Islet of Langerhans (tissue), 1 donor: ENCODE measurements at regions not wholly inside any gene's neighbourhood (a gene's known extent, or its start where the extent isn't known, plus 50 kb on each side); places are given as distances from the start of the nearest gene placed in this dataset.

Experiments used
- FAIRE-seq: peaks from one replicate; lab custom pipeline; 2011; peaks lifted over from hg19 to GRCh38; lab: Jason Lieb, UNC

DNA sequence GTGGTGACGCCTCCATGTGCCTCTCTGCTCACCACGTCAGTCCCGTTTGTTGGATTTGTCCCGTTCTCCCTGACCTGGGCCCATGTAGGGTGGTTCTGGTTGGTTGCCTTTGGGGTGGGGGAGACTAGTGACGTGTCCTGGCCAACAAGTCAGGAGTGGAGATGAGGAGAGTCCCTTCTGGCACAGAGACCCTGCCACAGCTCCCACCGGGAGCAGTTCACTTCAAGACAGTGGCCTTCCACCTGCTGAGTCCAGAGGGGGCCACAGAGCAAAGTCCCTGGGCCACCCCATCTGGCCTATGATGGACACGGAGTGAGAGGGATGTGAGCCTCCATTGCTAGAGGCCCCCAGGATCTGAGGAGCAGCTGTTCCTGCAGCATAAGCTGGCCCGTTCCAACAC is 405.6 kb downstream of the TCERG1L start:
- FAIRE-seq = no peak

DNA sequence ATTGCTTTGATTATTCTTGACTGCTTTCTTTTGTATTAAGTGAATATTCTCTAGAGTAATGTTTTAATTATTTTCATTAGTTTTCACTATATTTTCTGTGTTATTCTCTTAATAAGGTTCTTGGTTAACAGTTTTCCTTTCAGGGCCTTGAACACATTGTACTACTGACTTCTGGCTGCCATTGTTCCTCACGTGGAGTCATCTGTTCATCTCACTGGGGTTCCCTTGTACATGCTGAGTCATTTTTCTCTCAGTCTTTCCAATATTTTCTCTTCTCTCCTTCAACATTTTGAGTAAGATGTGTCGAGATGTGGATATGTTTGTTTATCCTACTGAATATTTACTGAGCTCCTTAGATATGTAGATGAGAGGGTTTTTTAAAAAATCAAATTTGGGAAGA is 400.7 kb downstream of the TCERG1L start:
- FAIRE-seq = no peak

DNA sequence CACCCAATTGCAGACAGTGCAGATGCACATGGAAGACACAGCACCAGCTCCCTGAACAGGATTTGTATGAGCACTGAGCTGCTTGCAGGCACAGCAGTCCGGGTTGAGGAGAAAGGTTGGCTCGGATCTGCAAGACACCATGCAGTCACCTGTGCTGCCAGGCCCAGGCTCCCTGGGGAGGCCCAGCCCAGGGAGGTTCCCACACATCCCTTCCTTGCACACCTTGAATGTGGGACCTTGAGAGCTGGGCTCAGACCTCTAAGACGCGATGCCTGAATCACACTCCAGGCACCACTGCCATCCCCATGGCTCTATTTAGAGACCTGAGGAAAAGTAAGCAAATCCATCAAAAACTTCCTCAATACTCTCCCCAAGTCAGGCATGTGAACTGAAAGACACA is 397.7 kb downstream of the TCERG1L start:
- no peak for FAIRE-seq

DNA sequence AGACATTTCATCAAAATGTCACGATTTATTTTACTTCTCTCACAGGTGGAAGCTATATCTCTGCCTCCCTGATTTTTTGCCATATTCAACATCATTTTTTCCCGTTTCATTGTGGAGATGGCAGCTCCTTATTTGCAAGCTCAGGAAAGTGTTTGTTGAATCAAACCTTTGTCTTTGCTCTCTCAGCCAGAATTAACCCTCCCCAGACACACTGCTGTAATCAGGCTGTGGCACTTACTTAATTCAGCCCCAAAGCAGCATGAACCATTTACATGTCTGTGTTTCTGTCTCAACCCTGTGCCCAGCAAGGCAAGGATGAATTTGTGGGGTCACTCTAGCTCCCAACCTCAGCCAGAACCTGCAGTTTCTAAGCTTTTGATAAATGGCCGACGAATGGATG is 397.2 kb downstream of the TCERG1L start:
- no peak for FAIRE-seq

DNA sequence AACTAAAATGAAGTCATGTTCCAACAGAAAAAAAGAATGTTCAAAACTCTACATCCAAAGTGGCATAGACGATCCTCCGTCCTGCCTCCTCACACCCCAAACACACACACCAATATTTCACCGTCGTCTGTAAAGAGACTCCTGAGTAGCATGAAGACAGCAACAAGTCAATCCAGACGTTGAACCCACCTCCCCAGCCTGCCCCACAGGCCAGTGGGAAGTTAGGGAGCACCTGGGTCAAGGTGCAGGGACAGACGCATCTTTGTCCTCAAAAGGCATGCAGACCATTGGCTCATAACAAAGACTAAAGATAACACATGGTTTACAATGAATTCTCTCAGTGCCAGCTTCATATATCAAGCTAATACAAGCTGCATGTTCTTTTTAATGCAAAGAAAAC is 396.5 kb downstream of the TCERG1L start:
- no peak for FAIRE-seq

DNA sequence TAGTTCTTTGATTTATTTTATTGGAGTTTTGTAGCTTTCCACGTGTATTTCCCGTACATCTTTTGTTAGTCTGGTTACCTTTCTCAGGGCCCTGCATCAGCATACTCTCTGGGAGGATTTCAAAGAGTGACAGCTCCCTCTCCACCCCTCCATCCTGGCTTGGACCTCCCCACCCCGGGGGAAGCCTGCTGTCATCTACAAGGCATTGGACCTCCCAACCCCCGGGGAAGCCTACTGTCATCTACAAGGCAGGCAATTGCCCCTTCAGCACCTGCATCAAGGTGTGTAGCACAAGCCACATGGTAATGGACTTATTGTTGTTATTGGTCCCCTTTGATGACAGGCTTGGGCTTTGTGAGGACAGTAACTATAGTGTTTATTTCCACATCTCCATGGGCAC is 390.1 kb downstream of the TCERG1L start:
- no peak for FAIRE-seq

DNA sequence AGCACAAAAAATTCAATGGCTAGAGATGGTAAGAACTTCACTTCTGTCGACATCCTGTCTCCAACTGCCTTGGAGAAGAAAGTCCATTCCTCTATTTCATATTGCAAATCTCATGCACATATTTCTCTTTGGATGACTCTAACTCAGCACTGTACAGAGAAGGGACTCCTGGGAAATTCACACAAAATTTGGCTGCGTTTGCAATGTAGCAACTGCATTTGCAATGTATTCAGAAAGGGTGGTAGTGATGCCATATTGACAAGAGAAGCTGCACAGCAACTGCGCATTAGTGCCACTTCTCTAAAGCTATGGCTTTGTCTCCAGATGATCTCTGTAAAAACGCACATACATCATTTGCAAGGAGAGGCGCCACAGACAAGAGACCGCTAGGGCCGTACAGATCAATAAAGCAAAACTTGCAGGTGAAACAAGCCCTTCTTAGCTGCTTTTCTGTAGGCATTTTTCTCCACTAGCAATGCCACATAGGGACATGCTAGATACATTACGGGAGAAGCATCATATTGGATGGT is 389.5 kb downstream of the TCERG1L start:
- FAIRE-seq = no peak

DNA sequence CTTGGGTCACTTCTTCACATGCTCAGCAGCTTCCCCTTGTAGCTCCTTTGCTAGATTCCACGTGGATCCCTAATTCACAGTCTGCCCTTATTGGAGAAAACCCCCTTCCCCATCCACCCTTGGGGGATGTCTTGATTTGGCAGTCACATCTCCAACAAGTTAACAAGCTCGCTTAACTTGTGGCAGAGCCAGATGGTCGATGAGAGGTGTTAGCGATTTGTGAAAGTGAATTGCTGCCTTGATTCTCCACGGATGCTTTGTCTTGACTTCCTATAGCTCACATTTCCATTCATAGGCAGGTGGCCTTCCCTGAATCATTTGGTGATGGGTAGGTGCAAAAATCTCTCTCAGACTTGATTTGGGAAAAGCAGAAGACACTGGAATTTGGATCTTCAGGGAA is 387.9 kb downstream of the TCERG1L start:
- no peak for FAIRE-seq

DNA sequence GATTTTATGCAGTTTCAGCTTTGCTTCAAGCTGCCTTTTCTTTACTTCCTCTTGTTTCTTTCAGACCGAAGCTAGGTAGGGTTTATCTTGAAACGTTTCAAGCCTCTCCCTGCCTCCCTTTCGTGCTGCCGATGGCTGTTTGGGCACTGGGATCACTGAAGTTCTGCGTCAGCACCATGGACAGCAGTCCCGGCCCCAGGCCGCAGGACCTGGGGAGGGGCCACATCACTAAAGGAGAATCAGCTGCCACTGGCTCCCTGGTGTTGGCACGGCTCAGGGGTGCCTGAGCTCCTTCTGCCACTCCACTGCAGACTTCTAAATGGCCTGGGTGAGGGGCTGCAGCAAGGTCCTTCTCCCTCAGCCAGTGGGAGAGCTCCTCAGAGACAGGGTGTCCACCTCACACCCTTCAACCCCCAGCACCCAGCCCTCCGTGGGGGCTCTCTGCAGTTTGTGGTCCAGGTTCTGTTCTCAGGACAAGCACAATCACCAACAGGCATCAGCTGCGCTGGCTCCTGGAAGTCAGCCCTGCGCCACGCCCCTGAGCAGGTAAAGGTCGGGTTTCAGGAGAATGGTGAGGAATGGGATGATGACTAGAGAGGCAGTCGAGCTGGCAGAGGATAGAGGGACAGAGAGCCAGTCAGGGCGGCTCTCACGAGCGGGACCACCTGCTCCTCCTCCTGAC is 387.2 kb downstream of the TCERG1L start:
- FAIRE-seq = no peak

DNA sequence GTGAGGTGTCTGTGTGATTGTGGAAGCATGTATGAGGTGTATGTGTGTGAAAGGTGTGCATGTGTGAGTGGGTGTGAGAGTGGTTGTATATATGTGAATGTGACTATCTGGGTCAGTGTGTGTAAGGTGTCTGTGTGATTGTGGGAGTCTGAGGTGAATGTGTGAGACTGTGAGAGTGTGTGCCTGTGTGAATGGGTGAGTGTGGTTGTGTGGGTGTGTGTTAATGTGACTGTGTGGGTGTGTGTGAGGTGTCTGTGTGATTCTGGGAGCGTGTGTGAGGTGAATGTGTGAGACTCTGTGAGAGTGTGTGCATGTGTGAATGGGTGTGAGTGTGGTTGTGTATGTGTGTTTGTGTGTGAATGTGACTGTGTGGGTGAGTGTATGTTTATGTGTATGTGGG is 385.1 kb downstream of the TCERG1L start:
- no peak for FAIRE-seq

DNA sequence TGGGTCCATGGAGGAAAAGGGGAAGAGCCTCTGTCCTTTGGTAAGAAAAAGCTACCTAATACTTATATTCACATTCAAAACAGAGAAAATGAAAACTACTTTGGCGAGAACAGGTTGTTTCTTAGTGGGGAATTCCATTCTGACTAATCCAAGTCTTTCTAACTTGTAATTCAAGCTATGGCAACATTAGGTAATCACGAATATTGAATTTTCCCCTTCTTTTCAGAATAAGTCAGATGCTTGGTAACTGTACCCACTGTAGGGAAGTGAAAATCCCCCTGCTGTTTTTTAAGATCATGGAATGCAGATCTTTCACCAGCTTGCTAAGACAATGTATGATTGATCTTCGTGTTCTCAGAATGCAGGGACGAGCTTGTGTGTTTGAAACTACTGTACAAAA is 384.4 kb downstream of the TCERG1L start:
- no peak for FAIRE-seq

DNA sequence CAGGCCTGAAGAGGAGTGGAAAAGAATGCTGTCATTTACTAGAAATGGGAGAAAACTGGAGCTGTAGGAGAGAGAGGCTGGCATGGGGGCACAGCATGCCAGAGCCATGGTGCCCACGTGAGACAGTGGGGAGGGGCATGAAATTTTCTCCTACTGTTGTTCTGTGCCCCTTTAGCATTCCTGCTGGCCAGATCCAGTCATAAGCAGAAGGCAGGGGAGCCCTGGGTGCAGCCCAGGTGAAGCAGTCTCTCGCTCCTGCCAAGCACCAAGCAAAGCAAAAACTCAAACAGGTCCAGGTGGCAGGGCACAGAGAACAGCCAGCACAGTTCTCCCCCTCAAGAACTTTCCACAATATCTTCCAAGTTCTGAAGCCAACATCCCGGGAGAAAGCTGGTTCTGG is 383.2 kb downstream of the TCERG1L start:
- FAIRE-seq = no peak

DNA sequence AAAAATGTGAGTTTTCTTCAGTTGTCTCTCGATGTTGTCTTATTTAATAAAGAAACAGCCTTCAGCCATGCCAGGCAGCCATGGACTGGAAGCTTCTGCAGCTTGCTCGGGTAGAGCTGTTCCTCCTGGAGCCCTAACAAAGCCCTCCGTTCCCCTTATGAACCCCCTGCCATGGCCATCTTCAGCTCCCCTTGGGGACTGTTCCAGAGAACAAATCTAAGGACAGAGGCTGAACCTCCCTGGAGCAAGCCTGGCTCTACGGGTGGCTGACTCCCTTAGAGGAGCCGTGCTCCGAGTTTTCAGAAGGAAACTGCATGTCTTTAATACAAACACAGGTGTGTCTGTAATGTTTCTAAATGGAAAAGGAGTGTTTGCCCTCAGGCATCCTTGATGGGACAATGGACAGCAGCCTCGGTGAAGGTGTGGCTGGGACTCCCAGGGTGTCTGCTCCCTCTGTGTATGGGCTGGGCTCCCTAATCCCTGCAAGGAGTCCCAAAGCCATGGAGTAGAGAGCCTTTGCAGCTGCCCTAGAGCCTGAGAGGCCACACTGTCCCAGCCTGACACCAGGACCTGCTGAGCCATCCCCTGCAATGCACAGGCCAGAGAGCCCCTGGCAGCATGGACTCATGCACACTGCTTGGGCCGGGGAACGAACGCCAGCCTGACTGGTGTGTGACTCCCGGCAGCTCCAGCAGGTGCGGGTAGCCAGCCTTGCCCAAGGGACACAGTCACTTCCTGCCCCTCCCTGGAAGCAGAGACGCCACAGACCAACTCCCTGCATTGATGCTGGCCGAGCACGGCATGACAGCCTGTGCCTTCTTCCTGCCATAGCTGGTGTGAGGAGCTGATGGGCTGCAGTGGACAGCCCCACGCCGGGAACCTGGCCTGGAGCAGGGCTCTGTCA is 381.8 kb downstream of the TCERG1L start:
- FAIRE-seq = no peak

DNA sequence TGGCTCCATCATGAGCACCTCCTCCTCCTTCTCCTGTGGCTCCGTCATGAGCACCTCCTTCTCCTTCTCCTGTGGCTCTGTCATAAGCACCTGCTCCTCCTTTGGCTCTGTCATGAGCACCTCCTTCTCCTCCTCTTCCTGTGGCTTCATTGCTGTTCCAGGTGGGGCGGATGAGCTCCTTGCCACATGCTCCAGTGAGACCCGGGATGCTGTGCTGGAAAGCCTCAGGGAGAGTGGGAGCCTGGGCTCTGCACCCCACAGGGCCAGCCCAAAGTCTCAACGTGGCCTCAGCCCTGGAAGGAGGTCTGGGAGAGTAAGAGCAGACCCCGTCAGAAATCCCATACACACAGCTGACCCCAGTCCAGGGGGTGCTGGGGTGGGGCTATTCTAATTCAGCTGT is 380.7 kb downstream of the TCERG1L start:
- no peak for FAIRE-seq

DNA sequence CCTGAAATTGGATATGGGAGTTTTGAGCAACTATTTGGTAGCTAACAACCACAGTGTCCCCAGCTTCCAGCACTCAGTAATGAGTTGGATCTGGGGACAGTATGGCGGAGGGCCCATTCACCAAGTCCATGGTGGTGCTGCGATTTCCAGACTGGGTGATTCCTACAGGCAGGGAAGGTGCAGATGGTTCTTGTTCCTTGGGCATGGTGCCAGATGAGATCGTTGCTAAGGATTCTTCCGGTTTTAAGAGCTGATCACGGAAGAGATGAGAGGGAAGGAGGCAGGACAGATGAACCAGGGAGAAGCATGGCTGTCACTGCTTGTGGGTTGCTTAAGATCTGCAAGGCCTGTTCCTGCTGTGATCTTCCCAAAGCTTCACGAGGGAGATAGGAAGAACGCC is 380.3 kb downstream of the TCERG1L start:
- no peak for FAIRE-seq

DNA sequence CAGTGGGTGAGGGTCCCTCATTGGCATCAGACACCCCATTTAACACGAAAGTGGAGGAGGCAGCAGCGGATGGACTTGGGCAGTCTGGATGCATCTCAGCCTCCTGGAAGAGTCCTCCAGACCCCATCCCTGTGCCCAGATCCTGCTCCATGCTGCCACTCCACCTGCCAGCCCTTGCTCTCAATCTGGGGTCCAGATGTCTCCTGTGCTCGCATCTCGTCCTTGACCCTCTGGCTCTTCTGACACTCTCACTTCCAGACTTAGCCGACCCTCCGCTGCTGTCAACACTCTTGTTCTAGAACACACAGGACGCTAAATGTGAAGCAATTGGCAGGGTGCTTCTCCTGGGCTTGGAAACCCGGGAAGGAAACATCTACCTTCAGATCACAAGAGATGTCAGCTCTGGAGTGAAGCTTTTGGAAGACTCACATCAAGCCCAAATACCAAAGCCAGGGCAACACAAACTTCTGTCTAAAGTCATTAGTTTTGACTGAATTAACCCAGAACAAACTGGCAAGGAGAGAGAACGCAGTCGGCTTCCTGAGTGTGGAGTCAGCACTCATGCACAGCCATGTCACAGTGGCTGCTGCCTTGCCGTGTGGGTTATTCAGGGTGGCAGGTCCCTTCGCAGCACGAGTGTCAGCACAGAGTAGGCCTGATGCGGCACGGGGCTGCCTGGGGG is 379.1 kb downstream of the TCERG1L start:
- no peak for FAIRE-seq

DNA sequence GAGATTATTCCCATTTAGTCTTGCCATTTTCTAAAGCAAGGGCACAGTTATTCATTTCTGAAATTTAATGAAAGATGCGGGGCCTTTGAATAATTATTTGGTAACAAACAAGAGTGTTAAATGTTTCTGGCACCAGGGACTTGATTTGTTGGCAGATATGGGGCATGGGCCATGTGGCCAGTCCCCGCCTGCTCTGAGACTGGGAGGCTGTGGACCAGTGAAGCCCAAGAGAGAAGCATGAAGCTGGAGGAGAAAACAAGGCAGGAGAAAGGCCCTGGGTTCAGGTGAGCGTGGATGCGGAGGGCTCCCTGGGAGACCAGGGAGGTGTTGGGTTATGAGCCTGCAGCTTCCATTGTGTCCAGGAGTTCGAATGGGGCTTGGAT is 378.5 kb downstream of the TCERG1L start:
- no peak for FAIRE-seq

DNA sequence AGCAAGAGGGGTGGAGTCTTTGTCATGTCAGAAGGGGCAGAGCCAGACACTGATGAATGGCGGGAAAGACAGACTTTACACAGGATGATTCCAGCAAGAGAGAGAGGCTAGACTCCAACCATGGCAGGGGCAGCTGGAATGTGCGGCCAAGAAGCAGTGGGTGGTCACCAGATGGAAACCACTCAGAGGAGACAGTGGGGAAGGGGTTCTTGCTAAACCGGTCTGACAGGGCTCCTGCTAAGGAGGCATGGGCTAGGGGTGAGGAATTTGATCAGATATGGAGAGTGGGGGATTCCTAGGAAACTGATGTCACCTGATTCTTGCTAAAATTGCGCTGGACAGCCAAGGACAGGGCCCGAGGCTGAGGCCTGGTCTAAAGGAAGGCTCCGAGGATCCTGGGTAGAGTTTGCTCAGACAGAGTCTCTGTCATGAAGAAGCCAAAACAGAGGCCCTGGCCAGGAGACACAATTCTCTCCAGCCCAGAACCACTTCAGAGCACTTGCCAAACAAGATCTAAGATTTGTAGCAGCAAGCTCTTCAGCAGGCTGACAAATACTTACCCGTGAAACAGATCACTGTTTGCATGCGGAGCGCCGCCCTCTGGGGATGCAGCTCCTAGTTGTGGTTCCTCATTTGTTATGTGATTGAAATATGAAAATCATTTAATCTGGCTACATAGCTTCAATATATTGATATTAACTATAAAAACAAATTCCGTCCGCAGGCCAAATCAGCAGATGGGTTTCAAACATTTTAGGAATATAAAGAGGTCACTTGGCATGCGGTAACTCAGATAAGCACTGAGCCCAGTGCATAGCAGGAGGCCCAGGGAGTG is 377.0 kb downstream of the TCERG1L start:
- no peak for FAIRE-seq

DNA sequence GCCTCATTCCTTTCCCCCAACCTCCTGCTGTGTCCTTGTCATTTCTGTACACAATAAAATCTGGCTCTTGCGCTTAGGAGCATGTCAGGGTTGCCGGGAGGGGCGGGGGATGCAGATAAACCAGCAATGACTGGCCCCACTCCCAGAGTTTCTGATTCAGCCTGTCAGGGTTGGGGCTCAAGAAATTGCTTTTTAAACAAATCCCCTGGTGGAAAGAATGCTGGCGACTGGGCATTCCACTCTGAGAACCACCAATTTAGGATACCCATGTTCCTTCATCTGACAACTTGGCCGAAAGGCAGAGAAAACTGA is 376.4 kb downstream of the TCERG1L start:
- no peak for FAIRE-seq

DNA sequence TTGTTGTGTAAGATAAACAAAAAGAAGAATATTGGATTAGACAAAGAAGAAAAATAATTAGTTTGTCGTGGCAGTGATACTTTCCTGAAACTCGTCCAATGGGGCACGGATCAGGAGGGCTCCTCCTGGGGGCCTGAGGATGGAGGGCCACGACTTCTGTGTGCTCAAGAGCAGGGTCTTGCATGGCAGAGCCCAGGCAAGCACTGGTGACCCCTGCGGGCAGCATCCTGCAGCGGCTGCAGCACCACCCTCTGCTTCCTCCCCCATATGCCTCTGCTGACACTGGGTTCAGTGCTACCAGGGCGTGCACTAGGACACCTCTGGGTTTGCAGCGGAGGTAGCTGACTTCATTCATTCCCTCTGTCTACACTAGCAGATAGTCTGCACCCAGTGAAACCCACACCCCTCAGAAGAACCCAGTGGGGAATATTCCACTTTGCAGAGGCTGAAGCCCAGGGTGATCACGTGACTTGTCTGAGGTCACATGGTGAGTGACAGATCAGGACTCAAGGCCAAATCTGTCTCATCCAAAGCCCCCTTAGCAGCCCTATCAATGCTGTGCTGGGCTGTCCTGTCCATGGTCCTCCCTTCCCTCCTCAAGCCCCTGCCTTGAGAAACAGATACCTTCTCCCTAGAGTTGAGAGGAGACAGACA is 375.5 kb downstream of the TCERG1L start:
- no peak for FAIRE-seq

DNA sequence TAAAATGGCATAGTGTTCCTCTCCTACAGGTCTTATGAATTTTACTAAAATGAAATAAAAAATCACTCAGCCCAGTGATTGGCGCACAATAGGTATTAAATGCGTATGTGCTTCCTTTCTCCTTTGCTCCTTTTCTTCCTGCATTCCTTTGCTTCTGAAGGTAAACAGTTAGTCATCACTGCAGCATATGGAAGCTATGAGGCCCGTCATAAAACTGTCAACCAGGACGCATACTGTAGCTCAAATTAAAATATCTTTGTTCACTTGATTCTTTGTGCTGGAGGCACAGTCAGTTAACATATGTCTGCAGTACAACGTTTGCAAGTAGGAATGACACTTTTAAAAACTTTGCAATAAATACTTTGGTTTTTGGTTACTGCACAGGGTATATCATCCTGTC is 374.7 kb downstream of the TCERG1L start:
- no peak for FAIRE-seq

DNA sequence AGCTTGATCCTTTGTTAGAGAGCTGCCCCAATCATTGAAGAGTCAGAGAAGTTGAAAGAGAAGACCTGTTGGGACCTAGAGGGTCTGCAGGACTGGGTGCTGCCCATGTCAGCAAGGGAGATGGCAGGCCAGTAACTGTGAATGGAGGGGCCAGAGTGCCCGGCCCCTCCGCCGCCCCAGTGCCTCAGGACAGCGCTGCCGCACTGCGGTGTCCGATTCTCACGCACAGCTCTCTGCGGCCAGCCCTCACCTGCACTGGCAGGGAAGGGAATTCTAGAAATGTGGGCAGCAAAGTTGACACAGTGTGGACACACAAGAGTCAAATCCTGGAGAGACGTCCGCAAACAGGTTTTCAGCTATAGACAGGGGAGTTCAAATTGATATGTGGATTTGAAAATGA is 373.5 kb downstream of the TCERG1L start:
- FAIRE-seq = no peak
